Ureter (tissue), 1 donor: ENCODE measurements at regions not wholly inside any gene's neighbourhood (a gene's known extent, or its start where the extent isn't known, plus 50 kb on each side); places are given as distances from the start of the nearest gene placed in this dataset.
"Not testable (repeated sequence)": the region's sequence is repeated elsewhere in the genome, so short reads cannot be mapped to it uniquely, and the experiment has no call there.

ENCODE experiments used
- DNase-seq: peaks from one replicate; pipeline ENCODE4 v3.0.0-alpha.2; 2020; ENCODE audit warnings: low spot score
- donor health status: DM: yes; HTN: yes; CAD: no.

GRCh38 chr7:46296526-46296925 is 375.5 kb upstream of the IGFBP3 start:
- DNase-seq = no peak

GRCh38 chr7:46294381-46294780 is 373.3 kb upstream of the IGFBP3 start:
- no peak for DNase-seq

GRCh38 chr7:46292741-46293140 is 371.7 kb upstream of the IGFBP3 start:
- no peak for DNase-seq

GRCh38 chr7:46291601-46292150 is 370.6 kb upstream of the IGFBP3 start:
- DNase-seq = no peak

- DNase-seq = no peak
Measured at GRCh38 chr7:46291050-46291438, 370.0 kb upstream of the IGFBP3 start.

- no peak for DNase-seq
Measured at GRCh38 chr7:46290374-46291049, 369.4 kb upstream of the IGFBP3 start.

- no peak for DNase-seq
Measured at GRCh38 chr7:46288861-46289260, 367.8 kb upstream of the IGFBP3 start.

- DNase-seq = no peak
Measured at GRCh38 chr7:46288010-46288409, 366.9 kb upstream of the IGFBP3 start.

GRCh38 chr7:46286957-46287356 is 365.9 kb upstream of the IGFBP3 start:
- DNase-seq = no peak

GRCh38 chr7:46286356-46286755 is 365.3 kb upstream of the IGFBP3 start:
- DNase-seq = no peak

GRCh38 chr7:46285878-46286277 is 364.8 kb upstream of the IGFBP3 start:
- no peak for DNase-seq

- DNase-seq = no peak
Measured at GRCh38 chr7:46283852-46284251, 362.8 kb upstream of the IGFBP3 start.

GRCh38 chr7:46282155-46282554 is 361.1 kb upstream of the IGFBP3 start:
- DNase-seq = no peak

- no peak for DNase-seq
Measured at GRCh38 chr7:46281071-46281470, 360.0 kb upstream of the IGFBP3 start.

- no peak for DNase-seq
Measured at GRCh38 chr7:46279290-46279689, 358.2 kb upstream of the IGFBP3 start.

GRCh38 chr7:46264646-46265045 is 343.6 kb upstream of the IGFBP3 start:
- DNase-seq = no peak

- not testable (repeated sequence) for DNase-seq
Measured at GRCh38 chr7:46261638-46262037, 340.6 kb upstream of the IGFBP3 start.

GRCh38 chr7:46259947-46260346 is 338.9 kb upstream of the IGFBP3 start:
- no peak for DNase-seq

GRCh38 chr7:46257761-46258448 is 336.8 kb upstream of the IGFBP3 start:
- no peak for DNase-seq

GRCh38 chr7:46256870-46257661 is 336.0 kb upstream of the IGFBP3 start:
- no peak for DNase-seq

GRCh38 chr7:46253520-46253919 is 332.4 kb upstream of the IGFBP3 start:
- no peak for DNase-seq

GRCh38 chr7:46247664-46248063 is 326.6 kb upstream of the IGFBP3 start:
- no peak for DNase-seq
